ENCODE measurements at regions not wholly inside any gene's neighbourhood (a gene's known extent, or its start where the extent isn't known, plus 50 kb on each side); places are given as distances from the start of the nearest gene placed in this dataset.

DNA sequence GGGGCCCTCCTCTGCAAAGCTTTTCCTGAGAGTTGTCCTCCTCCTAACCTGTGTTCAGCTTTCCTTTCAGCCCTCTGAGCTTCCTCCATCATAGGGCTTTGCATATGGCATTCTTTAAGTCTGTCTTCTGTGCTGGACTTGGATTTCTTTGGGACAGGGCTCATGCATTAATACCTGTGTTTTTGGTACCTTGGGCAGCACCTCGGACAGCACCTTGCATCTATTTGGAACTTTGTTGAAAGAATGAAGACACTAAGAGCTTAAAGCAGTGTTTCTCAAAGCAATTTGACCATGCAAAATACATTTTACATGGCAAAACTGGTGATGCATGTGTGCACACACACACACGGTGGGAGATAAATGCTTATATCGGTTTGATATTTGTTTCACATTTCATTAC, 115.0 kb upstream of the SRRM4 start (continued):
- TF ChIP-seq ZNF277 (CRISPR knock-in tag; IDR thresholded peaks at IDR 0.05; ENCODE audit: borderline replicate concordance) (no peak), ESRRA (IDR thresholded peaks at IDR 0.05; ENCODE audit: borderline replicate concordance, low read depth) (no peak), PHB (CRISPR knock-in tag; IDR thresholded peaks at IDR 0.05) (no peak), ZZZ3 (IDR thresholded peaks at IDR 0.05) (no peak), EHMT2 (IDR thresholded peaks at IDR 0.05) (peak; percentile 88)

DNA sequence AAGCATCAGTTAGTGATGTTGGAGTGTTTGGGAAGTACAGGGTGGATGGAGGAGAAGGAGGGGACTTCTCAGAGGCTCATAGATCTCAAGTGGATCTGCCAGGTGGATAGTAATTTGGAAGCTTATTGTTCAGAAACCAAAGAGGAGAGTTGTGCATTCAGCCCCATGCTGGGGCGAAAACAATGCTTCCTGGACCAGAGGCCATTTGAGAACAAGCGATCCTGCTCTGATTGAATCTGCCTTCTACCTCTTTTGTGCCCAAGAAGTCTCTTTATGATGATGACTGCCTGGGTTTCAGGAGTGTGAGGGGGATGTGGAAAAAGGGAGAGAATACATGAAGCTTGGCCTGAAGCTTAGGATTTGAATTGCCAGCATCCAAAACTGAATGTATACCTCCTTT, 110.8 kb upstream of the SRRM4 start:
- ChIA-PET CTCF (ENCODE audit: low intra/inter-chr PET ratio) (no interaction called here), POLR2A (no interaction called here)
- 0% methylated on average over 2 of the region's 2 CpGs for WGBS (ENCODE audit: insufficient coverage, low coverage, missing lambda C conversion rate)
- Histone ChIP-seq H3K36me3 (ENCODE audit: control insufficient read depth, insufficient read depth, low read length) (no peaks in the 10 kb centered on the region), H3K27ac (ENCODE audit: extremely low read depth, low read depth, low read length) (no peak overlapping the region), H3K9ac (ENCODE audit: insufficient read depth in 1 of 2, low read depth in 2 of 2, low read length in 2 of 2) (no peak overlapping the region), H2AFZ (ENCODE audit: low read depth, low read length) (no peak overlapping the region), H3K79me2 (ENCODE audit: control insufficient read depth, insufficient read depth, low read length) (no peaks in the 10 kb centered on the region), H3K27me3 (ENCODE audit: control insufficient read depth in 2 of 2, insufficient read depth in 2 of 2, low read length in 2 of 2) (no peaks in the 10 kb centered on the region), H3K4me3 (no peak overlapping the region), H3K4me2 (ENCODE audit: insufficient read depth, low read length) (no peak overlapping the region), H3K9me3 (replicated peaks; ENCODE audit: control insufficient read depth, insufficient read depth, low read depth, low read length) (no peaks in the 10 kb centered on the region), H3K4me1 (replicated peaks in 1 of 2; ENCODE audit: control insufficient read depth in 2 of 2, insufficient read depth in 2 of 2, low read length in 2 of 2) (no peaks in the 10 kb centered on the region), H3K9me1 (ENCODE audit: control insufficient read depth, insufficient read depth, low read length) (no peaks in the 10 kb centered on the region), H4K20me1 (replicated peaks; ENCODE audit: control insufficient read depth, insufficient read depth, low read length) (no peaks in the 10 kb centered on the region)
- in situ Hi-C loops (cut with MboI) (no loop called here), intact Hi-C loops (cut with micrococcal nuclease) (no loop called here)
- DNase-seq (ENCODE audit: extremely low read depth in 1 of 4, low spot score in 3 of 4): no peak
- ATAC-seq: no peak
- no TSS peak for BruUV-seq (replicated peaks)
- FAIRE-seq: no peak
- TF ChIP-seq SP1 (CRISPR knock-in tag; IDR thresholded peaks at IDR 0.05) (no peak), KLF6 (CRISPR knock-in tag; IDR thresholded peaks at IDR 0.05; ENCODE audit: borderline replicate concordance) (no peak), ZNF655 (CRISPR knock-in tag; IDR thresholded peaks at IDR 0.05) (no peak), SMAD4 (CRISPR knock-in tag; conservative IDR thresholded peaks at IDR 0.05) (no peak), HOMEZ (CRISPR knock-in tag; IDR thresholded peaks at IDR 0.05) (no peak), MEIS2 (IDR thresholded peaks at IDR 0.05; ENCODE audit: partially characterized antibody) (no peak), GATAD2A (IDR thresholded peaks at IDR 0.05) (no peak), KDM4B (IDR thresholded peaks at IDR 0.05; ENCODE audit: borderline replicate concordance in 2 of 2, low read depth in 1 of 2) (no peak), SMAD1 (IDR thresholded peaks at IDR 0.05; ENCODE audit: low read depth, low read length, partially characterized antibody) (no peak)
- TF ChIP-seq, protein P1, sequence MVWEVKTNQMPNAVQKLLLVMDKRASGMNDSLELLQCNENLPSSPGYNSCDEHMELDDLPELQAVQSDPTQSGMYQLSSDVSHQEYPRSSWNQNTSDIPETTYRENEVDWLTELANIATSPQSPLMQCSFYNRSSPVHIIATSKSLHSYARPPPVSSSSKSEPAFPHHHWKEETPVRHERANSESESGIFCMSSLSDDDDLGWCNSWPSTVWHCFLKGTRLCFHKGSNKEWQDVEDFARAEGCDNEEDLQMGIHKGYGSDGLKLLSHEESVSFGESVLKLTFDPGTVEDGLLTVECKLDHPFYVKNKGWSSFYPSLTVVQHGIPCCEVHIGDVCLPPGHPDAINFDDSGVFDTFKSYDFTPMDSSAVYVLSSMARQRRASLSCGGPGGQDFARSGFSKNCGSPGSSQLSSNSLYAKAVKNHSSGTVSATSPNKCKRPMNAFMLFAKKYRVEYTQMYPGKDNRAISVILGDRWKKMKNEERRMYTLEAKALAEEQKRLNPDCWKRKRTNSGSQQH (CRISPR knock-in tag; IDR thresholded peaks at IDR 0.05): no peak
- TF ChIP-seq, protein P2, sequence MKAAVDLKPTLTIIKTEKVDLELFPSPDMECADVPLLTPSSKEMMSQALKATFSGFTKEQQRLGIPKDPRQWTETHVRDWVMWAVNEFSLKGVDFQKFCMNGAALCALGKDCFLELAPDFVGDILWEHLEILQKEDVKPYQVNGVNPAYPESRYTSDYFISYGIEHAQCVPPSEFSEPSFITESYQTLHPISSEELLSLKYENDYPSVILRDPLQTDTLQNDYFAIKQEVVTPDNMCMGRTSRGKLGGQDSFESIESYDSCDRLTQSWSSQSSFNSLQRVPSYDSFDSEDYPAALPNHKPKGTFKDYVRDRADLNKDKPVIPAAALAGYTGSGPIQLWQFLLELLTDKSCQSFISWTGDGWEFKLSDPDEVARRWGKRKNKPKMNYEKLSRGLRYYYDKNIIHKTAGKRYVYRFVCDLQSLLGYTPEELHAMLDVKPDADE (conservative IDR thresholded peaks at IDR 0.05; ENCODE audit: control insufficient read depth, low read depth, low read length): no peak
